ENCODE measurements at regions not wholly inside any gene's neighbourhood (a gene's known extent, or its start where the extent isn't known, plus 50 kb on each side); places are given as distances from the start of the nearest gene placed in this dataset.
"Not testable (repeated sequence)": the region's sequence is repeated elsewhere in the genome, so short reads cannot be mapped to it uniquely, and the experiment has no call there.

GRCh38 chr6:40159865-40160264, 225.6 kb upstream of the MOCS1 start:
- no peak for DNase-seq (ENCODE audit: low spot score)

- DNase-seq (ENCODE audit: low spot score) = no peak
These were observed 218.6 kb upstream of the MOCS1 start for GRCh38 chr6:40152701-40153436.

DNA sequence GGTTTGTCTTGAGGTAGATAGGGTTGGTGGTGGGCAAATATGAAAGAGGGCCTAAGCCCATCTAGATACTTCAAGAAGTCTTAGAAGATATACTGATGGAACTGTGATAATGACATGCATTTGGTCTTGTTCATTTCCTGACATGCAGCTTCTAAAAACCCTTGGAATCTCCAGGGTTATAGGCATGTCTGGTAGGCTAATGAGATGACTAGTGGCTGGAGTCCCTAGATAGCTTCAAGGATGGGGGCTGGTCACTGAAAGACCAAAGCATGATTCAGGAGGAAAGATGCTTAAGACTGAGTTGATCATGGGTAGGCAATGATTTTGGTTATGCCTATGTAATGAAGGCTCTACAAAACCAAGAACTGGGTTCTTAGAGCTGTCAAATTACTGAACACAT, 217.9 kb upstream of the MOCS1 start:
- DNase-seq (ENCODE audit: low spot score) = no peak

GRCh38 chr6:40148882-40149573, 214.8 kb upstream of the MOCS1 start:
- no peak for DNase-seq (ENCODE audit: low spot score)

DNA sequence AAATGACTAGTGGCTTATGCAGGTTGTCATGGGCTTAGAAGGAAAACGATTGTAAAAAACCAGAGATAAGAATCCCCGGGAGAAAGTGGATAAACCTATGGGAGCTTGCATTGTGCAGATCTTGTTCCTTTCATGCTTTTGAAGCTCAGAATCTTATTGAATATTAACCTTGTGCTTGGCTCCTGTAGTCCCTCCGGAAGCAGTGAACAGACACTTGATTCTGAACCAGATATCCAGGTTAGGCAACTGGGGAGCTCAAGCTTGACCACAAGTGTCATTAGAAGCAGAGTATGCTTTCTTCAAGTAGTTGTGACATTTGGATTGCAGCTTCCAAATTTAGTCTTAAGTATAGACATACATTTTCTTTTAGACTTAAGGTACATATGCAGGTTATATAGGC, 212.6 kb upstream of the MOCS1 start:
- no peak for DNase-seq (ENCODE audit: low spot score)

- DNase-seq (ENCODE audit: low spot score) = no peak
These were observed 205.2 kb upstream of the MOCS1 start for GRCh38 chr6:40139447-40139846.

- no peak for DNase-seq (ENCODE audit: low spot score)
These were observed 204.0 kb upstream of the MOCS1 start for GRCh38 chr6:40138273-40138720.

DNA sequence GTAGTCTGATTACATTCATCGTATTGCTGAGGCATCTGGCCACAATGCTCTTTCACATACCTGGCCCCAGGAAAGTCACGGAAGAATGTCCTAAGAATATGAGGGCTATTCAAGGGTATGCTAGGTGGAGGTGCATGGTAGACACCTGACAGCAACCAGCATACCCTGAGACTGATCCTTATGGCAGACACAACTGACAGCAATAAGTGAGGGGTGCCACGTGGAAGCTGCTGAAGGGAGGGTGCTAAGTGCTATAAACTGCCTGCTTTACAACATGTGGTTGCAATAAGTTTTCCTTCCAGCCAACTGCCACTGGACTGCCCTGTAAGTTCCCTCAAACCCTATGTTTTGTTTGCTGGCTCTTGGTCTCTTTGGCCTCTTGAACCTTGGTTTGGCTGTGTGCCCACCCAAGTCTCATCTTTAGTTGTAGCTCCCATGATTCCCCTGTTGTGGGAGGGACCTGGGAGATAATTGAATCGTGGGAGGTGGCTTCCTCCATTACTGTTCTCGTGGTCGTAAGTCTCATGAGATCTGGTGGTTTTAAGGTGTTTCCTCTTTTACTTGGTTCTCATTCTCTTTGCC, 201.3 kb upstream of the MOCS1 start:
- no peak for DNase-seq (ENCODE audit: low spot score)

DNA sequence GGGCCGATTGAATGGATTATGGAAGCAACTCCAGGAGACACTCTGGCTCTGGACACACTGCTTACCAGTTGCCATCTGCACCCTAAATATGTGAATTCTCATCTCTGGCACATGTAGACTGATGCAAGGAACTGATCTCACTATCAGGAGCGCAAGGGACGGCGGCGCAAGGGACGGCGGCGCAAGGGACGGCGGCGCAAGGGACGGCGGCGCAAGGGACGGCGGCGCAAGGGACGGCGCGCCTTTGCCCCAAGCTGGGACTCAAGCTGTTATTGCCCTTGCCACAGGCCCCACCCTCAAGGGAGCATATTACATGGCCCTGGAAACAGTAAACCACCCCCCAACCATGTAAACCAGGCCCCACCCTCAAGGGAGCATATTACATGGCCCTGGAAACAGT, 199.7 kb upstream of the MOCS1 start:
- DNase-seq (ENCODE audit: low spot score) = not testable (repeated sequence)

DNA sequence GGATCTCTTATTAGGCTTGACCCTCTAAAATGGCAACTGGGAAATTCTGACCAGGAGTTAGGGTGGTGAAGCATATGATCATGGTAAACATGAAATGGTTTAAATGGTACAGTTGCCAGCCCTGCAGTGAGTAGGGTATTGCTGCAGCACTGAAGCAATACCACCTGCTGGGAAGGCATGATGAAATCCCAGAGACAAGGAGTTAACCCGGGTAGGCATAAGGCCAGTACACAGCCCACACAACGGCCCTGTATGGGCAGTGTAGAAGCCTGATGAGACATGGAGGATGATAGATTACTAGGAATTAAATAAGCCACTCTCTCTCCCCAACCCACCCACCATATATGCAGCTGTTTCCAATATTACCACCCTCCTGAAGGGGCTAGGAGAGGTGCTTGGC, 197.4 kb upstream of the MOCS1 start:
- no peak for DNase-seq (ENCODE audit: low spot score)

DNA sequence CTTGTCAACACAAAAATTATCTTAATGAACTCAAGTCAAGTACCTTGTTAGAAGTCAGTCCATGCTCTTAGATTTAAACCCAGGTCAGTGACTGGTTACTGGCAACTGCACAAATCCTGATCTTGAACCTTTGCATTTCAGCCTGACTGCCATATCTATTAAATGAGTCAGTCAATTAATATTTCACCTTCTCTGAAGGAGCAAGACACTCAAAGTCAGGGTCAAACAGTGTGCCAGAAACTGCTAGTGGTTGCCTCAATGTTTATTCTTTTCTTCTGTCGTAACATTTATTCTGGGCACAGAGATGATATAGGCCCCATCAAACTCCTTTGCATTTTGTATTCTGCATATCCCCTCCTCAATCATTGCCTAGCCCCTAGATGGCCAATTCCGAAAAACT, 193.9 kb upstream of the MOCS1 start:
- no peak for DNase-seq (ENCODE audit: low spot score)

DNA sequence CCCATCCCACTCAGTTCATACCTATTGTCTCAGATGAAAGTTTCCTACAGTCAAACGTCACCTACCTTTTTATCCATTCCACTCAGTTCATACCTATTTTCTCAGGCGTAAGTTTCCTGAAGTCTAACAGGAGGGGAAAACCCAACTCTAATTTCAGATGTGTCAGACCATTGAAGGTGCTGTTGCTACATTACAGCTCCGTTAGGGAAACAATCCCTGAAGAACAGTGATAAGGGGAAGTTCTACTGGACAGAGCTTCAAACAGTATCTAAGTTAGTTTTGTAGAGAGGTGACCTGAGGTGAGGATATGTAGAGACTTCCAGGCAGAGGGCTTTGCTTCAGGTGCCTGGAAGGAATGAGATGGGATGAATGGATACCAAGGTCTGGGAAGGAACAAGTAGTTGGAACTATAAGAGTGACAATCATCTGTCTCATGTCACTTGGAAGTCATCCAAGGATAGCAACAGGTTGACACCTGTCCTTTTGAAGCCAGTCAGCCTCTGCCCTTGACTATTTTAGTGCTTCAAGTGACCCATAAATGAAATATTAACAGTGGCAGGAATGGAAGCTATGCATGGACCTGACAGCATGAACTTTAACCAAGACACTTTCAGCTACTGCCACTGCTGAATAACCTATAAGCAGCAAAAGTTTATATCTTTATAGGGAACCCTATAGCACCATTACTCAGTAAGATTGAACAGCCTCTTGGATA, 191.6 kb upstream of the MOCS1 start:
- DNase-seq (ENCODE audit: low spot score) = no peak

DNA sequence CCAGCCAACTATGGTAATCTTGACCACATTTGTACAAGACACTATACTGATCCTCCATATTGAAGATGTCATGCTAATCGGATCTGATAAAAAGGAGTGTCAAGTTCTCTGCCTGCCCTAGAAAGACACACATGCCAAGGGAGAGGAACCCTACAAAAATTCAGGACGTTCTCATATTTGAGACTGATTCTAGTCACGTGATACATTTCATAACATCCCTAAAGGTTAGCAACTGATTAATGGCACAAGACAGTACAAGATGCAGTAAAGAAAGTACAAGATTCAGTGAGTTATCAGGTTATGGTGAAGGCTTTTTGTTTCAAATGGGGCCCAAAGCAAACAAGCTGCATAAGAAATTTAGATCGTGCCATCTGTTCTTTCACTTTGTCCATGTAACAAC, 190.7 kb upstream of the MOCS1 start:
- DNase-seq (ENCODE audit: low spot score) = no peak

GRCh38 chr6:40116832-40117231, 182.6 kb upstream of the MOCS1 start:
- DNase-seq (ENCODE audit: low spot score) = no peak

DNA sequence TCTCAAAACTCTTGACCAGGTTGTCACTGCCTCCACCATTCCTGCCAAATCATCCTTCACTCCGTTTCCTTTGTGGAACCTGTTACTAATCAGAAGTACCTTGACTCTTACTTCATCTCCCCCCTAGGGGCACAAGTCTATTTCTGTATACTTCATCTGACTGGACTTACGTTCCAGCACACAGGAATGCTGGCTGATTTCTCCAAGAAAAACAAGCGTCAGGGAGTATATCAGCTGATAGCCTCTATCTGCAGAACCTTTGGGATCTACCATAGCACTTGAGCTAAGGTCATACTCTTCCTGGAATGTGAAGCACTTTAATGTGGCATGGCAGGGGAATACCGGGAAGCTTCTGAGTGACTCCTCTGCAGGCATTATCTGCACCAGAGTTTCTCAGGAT, 178.1 kb upstream of the MOCS1 start:
- DNase-seq (ENCODE audit: low spot score) = no peak

DNA sequence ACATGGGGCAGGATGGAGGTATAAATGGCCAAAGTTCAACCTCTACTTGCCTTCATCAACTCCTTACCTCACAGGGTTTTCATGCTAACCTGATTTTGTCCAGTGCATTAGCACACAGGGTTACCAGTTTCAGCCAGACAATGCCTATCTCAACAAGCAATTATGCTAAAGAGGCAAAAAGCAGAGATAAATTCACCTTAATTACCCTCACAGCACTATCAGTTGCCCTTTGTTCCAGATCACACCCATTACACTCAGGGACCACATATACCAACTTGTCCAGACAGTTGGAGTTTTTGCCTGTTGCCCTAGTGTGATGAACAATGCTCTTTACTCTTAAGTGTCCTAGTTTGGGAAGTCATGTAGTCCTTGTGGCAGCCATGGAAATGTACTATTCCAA, 174.5 kb upstream of the MOCS1 start:
- no peak for DNase-seq (ENCODE audit: low spot score)

DNA sequence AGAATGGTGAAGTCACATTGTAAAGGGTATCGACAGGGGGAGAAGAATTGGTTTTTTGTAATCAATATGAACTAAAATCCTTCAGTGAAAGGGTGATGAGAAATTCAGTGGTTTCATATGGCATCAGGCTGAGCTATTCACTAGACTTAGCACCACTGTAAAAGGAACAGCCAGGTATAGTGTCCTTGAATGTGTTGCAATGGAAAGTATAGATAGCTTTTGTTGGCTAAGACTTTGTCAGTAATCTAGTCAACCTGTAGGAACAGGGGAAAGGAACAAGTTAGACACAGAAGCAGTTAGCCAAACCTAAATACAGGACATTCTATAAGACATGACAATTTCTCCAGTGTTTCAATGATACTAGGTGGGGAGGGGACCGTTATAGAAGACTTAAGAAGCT, 172.6 kb upstream of the MOCS1 start:
- no peak for DNase-seq (ENCODE audit: low spot score)

- no peak for DNase-seq (ENCODE audit: low spot score)
These were observed 164.5 kb upstream of the MOCS1 start for GRCh38 chr6:40098774-40099173.

DNA sequence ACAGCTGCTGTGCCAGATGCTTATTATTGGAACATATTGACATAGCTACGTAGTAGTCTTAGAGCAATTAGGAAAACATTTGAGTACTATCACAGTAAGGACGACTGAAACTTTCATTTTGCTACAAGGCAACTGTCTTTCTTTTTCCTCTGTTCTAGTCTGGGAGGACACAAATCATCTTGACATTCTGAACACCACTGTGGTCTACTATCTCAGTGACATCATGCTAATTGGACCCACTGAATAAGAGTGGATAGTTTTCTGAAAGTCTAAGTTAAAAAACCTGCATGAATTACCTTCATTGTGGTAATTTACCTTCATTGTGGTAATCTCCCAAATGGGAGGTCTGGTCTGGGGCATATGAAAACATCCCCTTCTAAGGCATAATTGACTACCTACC, 163.3 kb upstream of the MOCS1 start:
- no peak for DNase-seq (ENCODE audit: low spot score)

- no peak for DNase-seq (ENCODE audit: low spot score)
These were observed 149.1 kb upstream of the MOCS1 start for GRCh38 chr6:40083141-40083920.

Data from mesenteric fat pad (tissue), 1 donor.